Esophagus squamous epithelium (tissue), 4 donors: ENCODE measurements at regions not wholly inside any gene's neighbourhood (a gene's known extent, or its start where the extent isn't known, plus 50 kb on each side); places are given as distances from the start of the nearest gene placed in this dataset.

Experiments
- POLR2A ChIP-seq, 4 donors: fragments of 450-650 bp; IDR thresholded peaks; one replicate each; pipeline ENCODE4 v1.6.1; 2017; ENCODE audit warnings: antibody characterized with exemption in 4 of 4, mild to moderate bottlenecking in 4 of 4, moderate library complexity in 3 of 4
- TF ChIP-seq, protein P1 (sequence below), 6 experiments: fragments of 450-650 bp in 4 of 6; fragments of 200-600 bp in 2 of 6; sonication (generic) in 2 of 6; IDR thresholded peaks; one replicate each; pipeline ENCODE4 v1.5.1; 2016 to 2019; ENCODE audit warnings: antibody characterized with exemption in 6 of 6, mild to moderate bottlenecking in 4 of 6, moderate library complexity in 4 of 6

DNA sequence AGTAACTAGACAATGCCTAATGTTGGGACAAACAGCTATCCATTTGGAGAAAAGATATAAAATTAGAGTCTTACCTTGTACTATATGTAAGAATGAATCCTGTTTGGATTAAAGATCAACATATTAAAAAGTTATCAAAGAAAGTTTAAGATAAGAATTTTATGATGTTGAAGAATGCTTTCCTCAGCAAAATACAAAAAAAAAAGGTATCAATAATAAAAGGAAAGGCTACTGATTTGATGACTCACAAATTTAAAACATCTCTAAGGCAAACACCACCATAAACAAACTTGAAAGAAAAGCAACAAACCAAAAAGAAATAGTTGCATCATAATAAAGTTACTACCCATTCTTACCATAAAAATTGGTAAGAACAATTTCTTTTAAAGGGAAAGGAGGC lies 92.7 kb downstream of the C1D start:
- TF ChIP-seq, protein P1, sequence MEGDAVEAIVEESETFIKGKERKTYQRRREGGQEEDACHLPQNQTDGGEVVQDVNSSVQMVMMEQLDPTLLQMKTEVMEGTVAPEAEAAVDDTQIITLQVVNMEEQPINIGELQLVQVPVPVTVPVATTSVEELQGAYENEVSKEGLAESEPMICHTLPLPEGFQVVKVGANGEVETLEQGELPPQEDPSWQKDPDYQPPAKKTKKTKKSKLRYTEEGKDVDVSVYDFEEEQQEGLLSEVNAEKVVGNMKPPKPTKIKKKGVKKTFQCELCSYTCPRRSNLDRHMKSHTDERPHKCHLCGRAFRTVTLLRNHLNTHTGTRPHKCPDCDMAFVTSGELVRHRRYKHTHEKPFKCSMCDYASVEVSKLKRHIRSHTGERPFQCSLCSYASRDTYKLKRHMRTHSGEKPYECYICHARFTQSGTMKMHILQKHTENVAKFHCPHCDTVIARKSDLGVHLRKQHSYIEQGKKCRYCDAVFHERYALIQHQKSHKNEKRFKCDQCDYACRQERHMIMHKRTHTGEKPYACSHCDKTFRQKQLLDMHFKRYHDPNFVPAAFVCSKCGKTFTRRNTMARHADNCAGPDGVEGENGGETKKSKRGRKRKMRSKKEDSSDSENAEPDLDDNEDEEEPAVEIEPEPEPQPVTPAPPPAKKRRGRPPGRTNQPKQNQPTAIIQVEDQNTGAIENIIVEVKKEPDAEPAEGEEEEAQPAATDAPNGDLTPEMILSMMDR (IDR thresholded peaks at IDR 0.05) = no peak
- no peak for TF ChIP-seq POLR2A (IDR thresholded peaks at IDR 0.05)
